Endodermal cell (in vitro differentiated cells): ENCODE measurements at regions not wholly inside any gene's neighbourhood (a gene's known extent, or its start where the extent isn't known, plus 50 kb on each side); places are given as distances from the start of the nearest gene placed in this dataset.

Experiments
- DNase-seq: peaks from one replicate; pipeline ENCODE4 v3.0.0-alpha.2; 2017
- H3K27ac ChIP-seq: 2 replicates; pipeline ENCODE4 v1.5.1; 2013; ENCODE audit warnings: mild to moderate bottlenecking, low read depth, low read length, moderate library complexity
- H3K27me3 ChIP-seq: 2 replicates; pipeline ENCODE4 v1.6.1; 2013; ENCODE audit warnings: mild to moderate bottlenecking, low read length, moderate library complexity; ENCODE audit not compliant: insufficient read depth, control insufficient read depth, poor library complexity, severe bottlenecking
- H3K36me3 ChIP-seq: 2 replicates; pipeline ENCODE4 v1.7.0; 2013; ENCODE audit warnings: mild to moderate bottlenecking, low read length, moderate library complexity; ENCODE audit not compliant: control insufficient read depth, insufficient read depth
- H3K4me1 ChIP-seq: one replicate; pipeline ENCODE4 v1.7.0; 2013; ENCODE audit warnings: low read length; ENCODE audit not compliant: control insufficient read depth, insufficient read depth
- H3K4me3 ChIP-seq: 2 replicates; pipeline ENCODE4 v1.5.1; 2013; ENCODE audit warnings: mild to moderate bottlenecking, low read length, moderate library complexity
- H3K9ac ChIP-seq: 2 replicates; pipeline ENCODE4 v1.6.1; 2013; ENCODE audit warnings: mild to moderate bottlenecking, low read length, moderate library complexity; ENCODE audit not compliant: poor library complexity, severe bottlenecking; ENCODE audit errors: extremely low read depth
- H3K9me3 ChIP-seq: 2 replicates; pipeline ENCODE4 v1.6.1; 2013; ENCODE audit warnings: mild to moderate bottlenecking, low read length, moderate library complexity; ENCODE audit not compliant: control insufficient read depth
- H3K27ac Mint-ChIP-seq: 2 replicates; pipeline ENCODE4 v1.8.0; 2020; ENCODE audit warnings: mixed read lengths
- H3K27me3 Mint-ChIP-seq: 2 replicates; pipeline ENCODE4 v1.8.0; 2021; ENCODE audit warnings: mild to moderate bottlenecking, mixed read lengths; ENCODE audit not compliant: insufficient read depth
- H3K36me3 Mint-ChIP-seq: 2 replicates; pipeline ENCODE4 v1.8.0; 2020; ENCODE audit warnings: low read depth, mixed read lengths
- H3K4me1 Mint-ChIP-seq: 2 replicates; pipeline ENCODE4 v1.8.0; 2020; ENCODE audit warnings: mixed read lengths
- H3K4me3 Mint-ChIP-seq: 2 replicates; pipeline ENCODE4 v1.8.0; 2020; ENCODE audit warnings: mild to moderate bottlenecking, moderate library complexity, mixed read lengths
- H3K9me3 Mint-ChIP-seq: 2 replicates; pipeline ENCODE4 v1.8.0; 2020; ENCODE audit warnings: mild to moderate bottlenecking, mixed read lengths
- CTCF ChIP-seq: fragments of 200-600 bp; sonication (generic); conservative IDR thresholded peaks from 2 replicates; pipeline ENCODE4 v1.5.0; 2021; ENCODE audit warnings: antibody characterized with exemption, mild to moderate bottlenecking
- WGBS, 2 experiments: methylation state at CpG; one replicate each; pipeline versions ENCODE4 v1.1.5 to v1.1.7; 2013; ENCODE audit warnings: missing lambda C conversion rate in 2 of 2, mixed read lengths in 1 of 2; ENCODE audit not compliant: insufficient coverage in 1 of 2, insufficient read length in 1 of 2; 5-methylcytosine and 5-hydroxymethylcytosine counted together

GRCh38 chr2:65701191-65701590, 268.8 kb upstream of the SPRED2 start:
- no peaks in the 10 kb centered on the region for H3K27me3 Mint-ChIP-seq
- Histone ChIP-seq H3K27ac (no peak overlapping the region), H3K9ac (no peak overlapping the region), H3K4me3 (no peak overlapping the region), H3K4me1 (no peaks in the 10 kb centered on the region), H3K9me3 (no peaks in the 10 kb centered on the region), H3K27me3 (no peaks in the 10 kb centered on the region), H3K36me3 (no peaks in the 10 kb centered on the region)
- no peak overlapping the region for H3K4me3 Mint-ChIP-seq
- DNase-seq, result no peak
- no peak overlapping the region for H3K27ac Mint-ChIP-seq
- 92 to 98% methylated on average over 5 to 10 of the region's 10 CpGs for WGBS, 2 experiments
- no peak for TF ChIP-seq CTCF
- no peaks in the 10 kb centered on the region for H3K9me3 Mint-ChIP-seq
- H3K36me3 Mint-ChIP-seq, result no peaks in the 10 kb centered on the region
- H3K4me1 Mint-ChIP-seq, result no peaks in the 10 kb centered on the region

DNA sequence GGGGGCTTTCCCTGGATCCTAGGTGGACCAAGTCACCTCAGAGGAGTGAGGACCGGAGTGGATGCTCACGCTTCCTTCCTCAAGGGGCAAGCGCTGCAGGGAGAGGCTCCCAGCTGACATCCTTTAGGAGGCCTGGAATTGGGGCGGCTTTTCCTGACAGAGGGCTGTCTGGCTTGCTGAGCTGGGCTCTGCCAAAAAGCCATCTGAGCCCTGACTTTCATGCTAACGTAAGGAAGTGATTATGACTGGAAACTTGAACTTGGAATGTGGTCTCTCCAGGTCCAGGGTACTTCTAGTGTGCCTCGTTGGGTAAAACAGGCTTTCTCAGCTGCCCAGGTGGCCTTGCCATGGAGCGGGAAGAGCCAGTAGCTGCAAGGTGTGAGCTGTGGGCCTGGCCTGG, 268.3 kb upstream of the SPRED2 start:
- no peaks in the 10 kb centered on the region for H3K4me1 Mint-ChIP-seq
- no peaks in the 10 kb centered on the region for H3K9me3 Mint-ChIP-seq
- Histone ChIP-seq H3K36me3 (no peaks in the 10 kb centered on the region), H3K27me3 (no peaks in the 10 kb centered on the region), H3K9me3 (no peaks in the 10 kb centered on the region), H3K4me1 (no peaks in the 10 kb centered on the region), H3K27ac (no peak overlapping the region), H3K9ac (no peak overlapping the region), H3K4me3 (no peak overlapping the region)
- H3K4me3 Mint-ChIP-seq, result no peak overlapping the region
- 92 to 97% methylated on average over 6 to 7 of the region's 7 CpGs for WGBS, 2 experiments
- no peak for TF ChIP-seq CTCF
- H3K36me3 Mint-ChIP-seq, result no peaks in the 10 kb centered on the region
- DNase-seq, result no peak
- no peaks in the 10 kb centered on the region for H3K27me3 Mint-ChIP-seq
- no peak overlapping the region for H3K27ac Mint-ChIP-seq

DNA sequence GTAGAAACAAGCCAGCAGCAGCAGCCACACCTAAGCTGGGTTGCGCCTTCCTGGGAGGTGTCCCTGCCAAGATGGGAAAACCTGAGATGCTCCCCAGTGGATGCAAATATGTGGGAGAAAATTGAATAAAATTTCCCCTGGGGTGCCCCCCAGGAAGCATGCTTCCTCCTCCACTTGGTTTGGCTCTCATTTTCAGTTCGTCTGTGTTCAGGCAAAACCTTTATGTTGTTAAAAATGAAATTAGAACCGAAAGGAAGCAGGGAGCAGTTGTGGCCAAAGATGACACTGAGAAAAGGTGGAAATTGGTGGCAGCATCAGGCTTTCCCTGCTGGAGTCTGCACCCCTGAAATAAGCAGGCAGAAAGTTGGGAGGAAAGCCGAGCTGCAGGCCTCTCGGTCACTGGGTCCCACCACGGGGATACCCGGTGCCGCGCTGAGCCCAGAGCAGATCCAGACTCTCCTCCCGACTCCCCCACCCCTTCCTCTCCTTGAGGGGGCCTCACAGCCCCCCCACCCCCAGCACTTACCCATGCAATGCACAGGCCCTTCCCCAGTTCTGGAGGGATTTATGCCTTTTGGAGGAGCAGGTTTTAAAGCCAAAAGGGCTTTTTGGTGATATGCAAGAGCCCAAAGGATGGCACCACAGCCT, 267.7 kb upstream of the SPRED2 start:
- Mint-ChIP-seq H3K36me3 (no peaks in the 10 kb centered on the region), H3K9me3 (no peaks in the 10 kb centered on the region), H3K4me3 (no peak overlapping the region), H3K27me3 (no peaks in the 10 kb centered on the region), H3K4me1 (no peaks in the 10 kb centered on the region), H3K27ac (no peak overlapping the region)
- H3K27me3 ChIP-seq, result no peaks in the 10 kb centered on the region
- 93 to 97% methylated on average over 2 to 10 of the region's 10 CpGs for WGBS, 2 experiments
- H3K4me1 ChIP-seq, result no peaks in the 10 kb centered on the region
- no peaks in the 10 kb centered on the region for H3K9me3 ChIP-seq
- no peaks in the 10 kb centered on the region for H3K36me3 ChIP-seq
- H3K4me3 ChIP-seq, result no peak overlapping the region
- H3K27ac ChIP-seq, result no peak overlapping the region
- TF ChIP-seq CTCF, result no peak
- H3K9ac ChIP-seq, result no peak overlapping the region
- no peak for DNase-seq
